ENCODE measurements at regions not wholly inside any gene's neighbourhood (a gene's known extent, or its start where the extent isn't known, plus 50 kb on each side); places are given as distances from the start of the nearest gene placed in this dataset.

- no peak overlapping the region for H3K27ac ChIP-seq
- intact Hi-C loops (cut with DNase I): no loop called here
- H3K27me3 ChIP-seq (ENCODE audit: insufficient read depth in 3 of 3, low read length in 2 of 3): no peaks in the 10 kb centered on the region
- no peak for TF ChIP-seq CTCF (IDR thresholded peaks at IDR 0.05)
- no peaks in the 10 kb centered on the region for H3K4me1 ChIP-seq
- H3K4me3 ChIP-seq: no peak overlapping the region
- no peak for DNase-seq
- no peaks in the 10 kb centered on the region for H3K36me3 ChIP-seq (ENCODE audit: insufficient read depth in 1 of 2, low read depth in 1 of 2)
- no peaks in the 10 kb centered on the region for H3K9me3 ChIP-seq
- no peak for ATAC-seq
Measured at GRCh38 chr12:58776144-58776543, 144.2 kb downstream of the LRIG3 start.

- DNase-seq (no peak), ATAC-seq (no peak)
- Histone ChIP-seq H3K4me3 (no peak overlapping the region), H3K36me3 (ENCODE audit: insufficient read depth in 1 of 2, low read depth in 1 of 2) (no peaks in the 10 kb centered on the region), H3K9me3 (no peaks in the 10 kb centered on the region), H3K27me3 (ENCODE audit: insufficient read depth in 3 of 3, low read length in 2 of 3) (no peaks in the 10 kb centered on the region), H3K4me1 (no peaks in the 10 kb centered on the region), H3K27ac (no peak overlapping the region)
- intact Hi-C loops (cut with DNase I): no loop called here
- TF ChIP-seq CTCF (IDR thresholded peaks at IDR 0.05): no peak
Measured at GRCh38 chr12:58777815-58778214, 142.5 kb downstream of the LRIG3 start.

- WGBS, 3 donors: 89 to 95% (median 94%) methylated on average over 5 of the region's 5 CpGs
- intact Hi-C loops (cut with DNase I): no loop called here
- no peak for TF ChIP-seq CTCF (IDR thresholded peaks at IDR 0.05)
- no peak overlapping the region for H3K27ac ChIP-seq
- no peaks in the 10 kb centered on the region for H3K9me3 ChIP-seq
- no peak overlapping the region for H3K4me3 ChIP-seq
- H3K4me1 ChIP-seq: no peaks in the 10 kb centered on the region
- ATAC-seq: no peak
- no peak for DNase-seq
- no peaks in the 10 kb centered on the region for H3K36me3 ChIP-seq (ENCODE audit: insufficient read depth in 1 of 2, low read depth in 1 of 2)
- H3K27me3 ChIP-seq (ENCODE audit: insufficient read depth in 3 of 3, low read length in 2 of 3): no peaks in the 10 kb centered on the region
Measured at GRCh38 chr12:58781609-58782008, 138.7 kb downstream of the LRIG3 start.

GRCh38 chr12:58787021-58787760 lies 133.1 kb downstream of the LRIG3 start:
- H3K27me3 ChIP-seq (ENCODE audit: insufficient read depth in 3 of 3, low read length in 2 of 3): no peaks in the 10 kb centered on the region
- H3K36me3 ChIP-seq (ENCODE audit: insufficient read depth in 1 of 2, low read depth in 1 of 2): no peaks in the 10 kb centered on the region
- TF ChIP-seq CTCF (IDR thresholded peaks at IDR 0.05): no peak
- no peaks in the 10 kb centered on the region for H3K9me3 ChIP-seq
- H3K4me1 ChIP-seq: no peaks in the 10 kb centered on the region
- ATAC-seq (no peak), DNase-seq (no peak)
- intact Hi-C loops (cut with DNase I): no loop called here
- WGBS, 3 donors: 41 to 60% (median 50%) methylated on average over 4 of the region's 4 CpGs
- H3K27ac ChIP-seq: no peak overlapping the region
- no peak overlapping the region for H3K4me3 ChIP-seq

GRCh38 chr12:58794859-58795258 lies 125.4 kb downstream of the LRIG3 start:
- WGBS, 3 donors: 85% methylated on average over 6 of the region's 6 CpGs
- intact Hi-C loops (cut with DNase I): no loop called here
- no peak overlapping the region for H3K4me3 ChIP-seq
- H3K9me3 ChIP-seq: peaks cover 9% of the 10 kb centered on the region
- DNase-seq (no peak), ATAC-seq (no peak)
- H3K27me3 ChIP-seq (ENCODE audit: insufficient read depth in 3 of 3, low read length in 2 of 3): no peaks in the 10 kb centered on the region
- no peaks in the 10 kb centered on the region for H3K4me1 ChIP-seq
- no peak for TF ChIP-seq CTCF (IDR thresholded peaks at IDR 0.05)
- no peaks in the 10 kb centered on the region for H3K36me3 ChIP-seq (ENCODE audit: insufficient read depth in 1 of 2, low read depth in 1 of 2)
- H3K27ac ChIP-seq: no peak overlapping the region
